ENCODE measurements at regions not wholly inside any gene's neighbourhood (a gene's known extent, or its start where the extent isn't known, plus 50 kb on each side); places are given as distances from the start of the nearest gene placed in this dataset.
"Not testable (repeated sequence)": the region's sequence is repeated elsewhere in the genome, so short reads cannot be mapped to it uniquely, and the experiment has no call there.

DNA sequence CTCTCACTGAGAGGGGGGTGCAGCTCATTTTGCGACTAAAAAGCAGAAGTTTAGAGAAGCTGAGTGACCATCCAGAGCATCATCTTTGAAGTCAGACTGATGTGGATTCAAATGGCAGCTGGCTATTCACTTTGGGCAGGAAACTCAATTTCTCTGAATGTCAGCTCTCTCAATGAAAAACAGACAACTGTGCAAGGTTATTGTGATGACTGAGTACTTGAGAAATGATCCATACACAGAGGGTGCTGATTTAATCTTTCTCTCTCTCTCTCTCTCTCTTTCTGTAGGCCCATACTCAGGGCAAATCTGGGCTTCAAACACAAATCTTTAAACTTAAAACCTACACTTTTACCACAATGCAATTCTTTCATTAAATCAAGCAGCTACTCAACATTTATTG lies 185.8 kb upstream of the SLIT2 start:
- no peak for DNase-seq

DNA sequence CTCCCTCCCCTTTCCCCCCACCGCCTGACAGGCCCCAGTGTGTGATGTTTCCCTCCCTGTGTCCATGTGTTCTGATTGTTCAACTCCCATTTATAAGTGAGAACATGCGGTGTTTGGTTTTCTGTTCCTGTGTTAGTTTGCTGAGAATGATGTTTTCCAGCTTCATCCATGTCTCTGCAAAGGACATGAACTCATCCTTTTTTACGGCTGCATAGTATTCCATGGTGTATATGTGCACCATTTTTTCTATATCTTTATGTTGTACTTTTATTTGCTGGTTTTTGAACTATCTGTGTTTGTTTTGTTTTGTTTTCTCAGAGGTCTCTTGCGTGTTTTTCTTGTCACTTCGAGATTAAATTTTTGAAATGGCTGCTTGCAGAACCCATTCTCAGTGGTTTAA lies 188.8 kb upstream of the SLIT2 start:
- H3K27ac Mint-ChIP-seq; H3K27me3 Mint-ChIP-seq (ENCODE audit: low read depth); H3K36me3 Mint-ChIP-seq (ENCODE audit: insufficient read depth in 2 of 2); ATAC-seq (replicated peaks in 1 of 2); DNase-seq; H3K4me3 Mint-ChIP-seq; H3K4me1 Mint-ChIP-seq (ENCODE audit: low read depth): not testable (repeated sequence)
- H3K9me3 Mint-ChIP-seq: peaks cover 8 to 19% of the 10 kb centered on the region in 2 donors

More for the DNA sequence above, 185.8 kb upstream of the SLIT2 start:
- Mint-ChIP-seq H3K4me1 (ENCODE audit: low read depth) (no peaks in the 10 kb centered on the region), H3K36me3 (ENCODE audit: insufficient read depth in 2 of 2) (peaks cover 1 to 3% of the 10 kb centered on the region in 2 donors), H3K4me3 (no peak overlapping the region), H3K27ac (no peak overlapping the region), H3K9me3 (peaks cover 6 to 17% of the 10 kb centered on the region in 2 donors), H3K27me3 (ENCODE audit: low read depth) (no peaks in the 10 kb centered on the region)
- ATAC-seq (replicated peaks in 1 of 2): no peak

GRCh38 chr4:20062054-20062453 lies 189.7 kb upstream of the SLIT2 start:
- Mint-ChIP-seq H3K27me3 (ENCODE audit: low read depth) (no peaks in the 10 kb centered on the region), H3K36me3 (ENCODE audit: insufficient read depth in 2 of 2) (peaks cover 1 to 3% of the 10 kb centered on the region in 2 donors), H3K4me3 (no peak overlapping the region), H3K9me3 (peaks cover 9 to 21% of the 10 kb centered on the region in 2 donors), H3K27ac (no peak overlapping the region), H3K4me1 (ENCODE audit: low read depth) (no peaks in the 10 kb centered on the region)
- DNase-seq: no peak
- no peak for ATAC-seq (replicated peaks in 1 of 2)

DNA sequence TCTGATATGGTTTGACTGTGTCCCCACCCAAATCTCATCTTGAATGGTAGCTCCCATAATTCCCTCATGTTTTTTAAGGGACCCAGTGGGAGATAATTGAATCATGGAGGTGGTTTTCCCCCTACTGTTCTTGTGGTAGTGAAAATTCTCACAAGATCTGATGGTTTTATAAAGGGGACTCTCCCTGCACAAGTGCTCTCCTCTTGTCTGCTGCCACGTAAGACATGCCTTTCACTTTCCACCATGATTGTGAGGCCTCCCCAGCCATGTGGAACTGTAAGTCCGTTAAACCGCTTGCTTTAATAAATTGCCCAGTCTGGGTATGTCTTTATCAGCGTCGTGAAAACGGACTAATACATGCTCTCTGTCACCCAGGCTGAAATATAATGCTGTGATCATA lies 200.9 kb upstream of the SLIT2 start:
- ATAC-seq (replicated peaks in 1 of 2) (no peak), DNase-seq (no peak)
- Mint-ChIP-seq H3K36me3 (ENCODE audit: insufficient read depth in 2 of 2) (peaks cover 0 to 5% of the 10 kb centered on the region in 2 donors), H3K27ac (no peak overlapping the region), H3K4me3 (no peak overlapping the region), H3K9me3 (peaks cover 10 to 14% of the 10 kb centered on the region in 2 donors), H3K27me3 (ENCODE audit: low read depth) (no peaks in the 10 kb centered on the region), H3K4me1 (ENCODE audit: low read depth) (no peaks in the 10 kb centered on the region)

GRCh38 chr4:20049889-20050288 lies 201.8 kb upstream of the SLIT2 start:
- Mint-ChIP-seq H3K4me3 (no peak overlapping the region), H3K36me3 (ENCODE audit: insufficient read depth in 2 of 2) (peaks cover 0 to 2% of the 10 kb centered on the region in 2 donors), H3K9me3 (peaks cover 7 to 14% of the 10 kb centered on the region in 2 donors), H3K27ac (no peak overlapping the region), H3K4me1 (ENCODE audit: low read depth) (no peaks in the 10 kb centered on the region), H3K27me3 (ENCODE audit: low read depth) (no peaks in the 10 kb centered on the region)
- DNase-seq (no peak), ATAC-seq (replicated peaks in 1 of 2) (no peak)

DNA sequence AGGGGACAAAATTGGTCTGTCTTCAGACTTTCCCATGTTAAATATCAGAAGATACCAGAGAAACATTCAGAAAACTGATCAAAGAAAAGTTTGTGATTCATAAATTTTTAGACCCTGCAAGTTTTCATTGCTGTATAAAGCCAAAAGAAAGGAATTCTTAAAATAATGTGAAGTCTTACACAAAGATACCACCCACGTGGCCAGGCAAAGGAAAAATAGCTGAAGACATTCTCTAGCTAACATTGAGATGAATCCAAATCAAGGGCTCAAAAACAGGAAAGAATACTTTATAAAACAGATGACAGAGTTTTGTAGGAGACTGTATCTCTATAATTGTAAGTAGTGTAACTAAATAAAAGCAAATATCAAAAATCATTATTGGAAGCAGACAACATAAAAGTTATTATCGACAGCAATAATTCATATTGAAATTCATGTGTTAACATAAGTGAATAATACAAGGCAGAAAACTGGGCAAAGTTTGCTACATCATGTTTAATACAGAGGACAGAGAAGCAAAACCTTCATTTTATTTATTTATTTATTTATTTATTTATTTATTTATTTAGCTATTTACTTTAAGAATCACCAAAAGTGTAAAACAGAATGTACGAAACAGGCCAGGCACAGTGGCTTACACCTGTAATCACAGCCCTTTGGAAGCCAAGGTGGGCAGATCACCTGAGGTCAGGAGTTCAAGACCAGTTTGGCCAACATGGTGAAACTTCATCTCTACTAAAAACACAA lies 204.6 kb upstream of the SLIT2 start:
- no peak overlapping the region for H3K4me3 Mint-ChIP-seq
- H3K9me3 Mint-ChIP-seq: peaks cover 5 to 11% of the 10 kb centered on the region in 2 donors
- no peaks in the 10 kb centered on the region for H3K27me3 Mint-ChIP-seq (ENCODE audit: low read depth)

GRCh38 chr4:20046179-20046578 lies 205.5 kb upstream of the SLIT2 start:
- no peak overlapping the region for H3K4me3 Mint-ChIP-seq
- DNase-seq (no peak), ATAC-seq (replicated peaks in 1 of 2) (no peak)
- H3K36me3 Mint-ChIP-seq (ENCODE audit: insufficient read depth in 2 of 2): peaks cover 0 to 2% of the 10 kb centered on the region in 2 donors
- H3K9me3 Mint-ChIP-seq: peaks cover 5 to 9% of the 10 kb centered on the region in 2 donors
- no peaks in the 10 kb centered on the region for H3K27me3 Mint-ChIP-seq (ENCODE audit: low read depth)
- no peaks in the 10 kb centered on the region for H3K4me1 Mint-ChIP-seq (ENCODE audit: low read depth)
- no peak overlapping the region for H3K27ac Mint-ChIP-seq

More for the DNA sequence above, 204.6 kb upstream of the SLIT2 start:
- Mint-ChIP-seq H3K4me1 (ENCODE audit: low read depth) (no peaks in the 10 kb centered on the region), H3K27ac (no peak overlapping the region), H3K36me3 (ENCODE audit: insufficient read depth in 2 of 2) (peaks cover 0 to 2% of the 10 kb centered on the region in 2 donors)
- DNase-seq (no peak), ATAC-seq (replicated peaks in 1 of 2) (no peak)

GRCh38 chr4:20044966-20045365 lies 206.7 kb upstream of the SLIT2 start:
- peaks cover 5 to 9% of the 10 kb centered on the region in 2 donors for H3K9me3 Mint-ChIP-seq
- no peak overlapping the region for H3K27ac Mint-ChIP-seq
- no peak for ATAC-seq (replicated peaks in 1 of 2)
- H3K36me3 Mint-ChIP-seq (ENCODE audit: insufficient read depth in 2 of 2): no peaks in the 10 kb centered on the region
- DNase-seq: no peak
- H3K27me3 Mint-ChIP-seq (ENCODE audit: low read depth): no peaks in the 10 kb centered on the region
- no peak overlapping the region for H3K4me3 Mint-ChIP-seq
- no peaks in the 10 kb centered on the region for H3K4me1 Mint-ChIP-seq (ENCODE audit: low read depth)

- no peak for DNase-seq
Observed at GRCh38 chr4:20044502-20044911, 207.2 kb upstream of the SLIT2 start.

GRCh38 chr4:20043991-20044390 lies 207.7 kb upstream of the SLIT2 start:
- no peaks in the 10 kb centered on the region for H3K27me3 Mint-ChIP-seq (ENCODE audit: low read depth)
- H3K27ac Mint-ChIP-seq: no peak overlapping the region
- no peak for ATAC-seq (replicated peaks in 1 of 2)
- no peaks in the 10 kb centered on the region for H3K4me1 Mint-ChIP-seq (ENCODE audit: low read depth)
- peaks cover 5 to 9% of the 10 kb centered on the region in 2 donors for H3K9me3 Mint-ChIP-seq
- no peaks in the 10 kb centered on the region for H3K36me3 Mint-ChIP-seq (ENCODE audit: insufficient read depth in 2 of 2)
- no peak overlapping the region for H3K4me3 Mint-ChIP-seq
- no peak for DNase-seq

More at GRCh38 chr4:20044502-20044911, 207.2 kb upstream of the SLIT2 start:
- H3K27me3 Mint-ChIP-seq (ENCODE audit: low read depth): no peaks in the 10 kb centered on the region
- H3K27ac Mint-ChIP-seq: no peak overlapping the region
- H3K9me3 Mint-ChIP-seq: peaks cover 5 to 9% of the 10 kb centered on the region in 2 donors
- no peaks in the 10 kb centered on the region for H3K36me3 Mint-ChIP-seq (ENCODE audit: insufficient read depth in 2 of 2)
- no peaks in the 10 kb centered on the region for H3K4me1 Mint-ChIP-seq (ENCODE audit: low read depth)
- no peak overlapping the region for H3K4me3 Mint-ChIP-seq
- ATAC-seq (replicated peaks in 1 of 2): no peak

- H3K4me1 Mint-ChIP-seq (ENCODE audit: low read depth): no peaks in the 10 kb centered on the region
- ATAC-seq (replicated peaks in 1 of 2) (no peak), DNase-seq (no peak)
- H3K9me3 Mint-ChIP-seq: peaks cover 5 to 9% of the 10 kb centered on the region in 2 donors
- H3K36me3 Mint-ChIP-seq (ENCODE audit: insufficient read depth in 2 of 2): no peaks in the 10 kb centered on the region
- no peaks in the 10 kb centered on the region for H3K27me3 Mint-ChIP-seq (ENCODE audit: low read depth)
- H3K27ac Mint-ChIP-seq: no peak overlapping the region
- no peak overlapping the region for H3K4me3 Mint-ChIP-seq
Observed at GRCh38 chr4:20042769-20043168, 208.9 kb upstream of the SLIT2 start.

DNA sequence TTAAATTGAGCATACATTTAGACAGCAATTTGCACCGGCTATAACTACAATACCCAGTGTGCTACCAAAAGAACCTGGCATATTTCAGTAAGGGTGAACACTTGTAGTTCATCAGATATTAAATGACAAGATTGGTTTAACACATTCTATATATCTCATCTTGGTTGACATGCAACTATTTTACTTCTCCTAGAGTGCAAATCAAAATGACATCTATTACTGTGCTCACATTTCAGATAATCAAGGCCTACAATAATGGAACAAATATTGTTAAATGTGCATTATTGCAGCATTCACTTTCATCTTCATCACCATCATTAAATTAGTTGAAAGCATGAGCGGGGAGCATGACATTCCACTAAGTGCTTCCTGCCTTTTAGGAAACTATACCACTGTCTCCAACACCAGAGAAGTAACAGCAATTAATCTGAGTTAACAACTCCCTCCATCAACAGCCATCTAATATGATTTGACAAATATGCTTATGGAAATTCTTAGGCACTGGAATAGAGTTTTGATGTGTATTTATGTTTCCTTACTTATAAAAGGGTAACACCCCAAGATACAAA lies 209.8 kb upstream of the SLIT2 start:
- H3K36me3 Mint-ChIP-seq (ENCODE audit: insufficient read depth in 2 of 2): no peaks in the 10 kb centered on the region
- peaks cover 5 to 9% of the 10 kb centered on the region in 2 donors for H3K9me3 Mint-ChIP-seq
- DNase-seq: no peak
- H3K27me3 Mint-ChIP-seq (ENCODE audit: low read depth): no peaks in the 10 kb centered on the region
- no peaks in the 10 kb centered on the region for H3K4me1 Mint-ChIP-seq (ENCODE audit: low read depth)
- no peak overlapping the region for H3K4me3 Mint-ChIP-seq
- no peak for ATAC-seq (replicated peaks in 1 of 2)
- H3K27ac Mint-ChIP-seq: no peak overlapping the region

DNA sequence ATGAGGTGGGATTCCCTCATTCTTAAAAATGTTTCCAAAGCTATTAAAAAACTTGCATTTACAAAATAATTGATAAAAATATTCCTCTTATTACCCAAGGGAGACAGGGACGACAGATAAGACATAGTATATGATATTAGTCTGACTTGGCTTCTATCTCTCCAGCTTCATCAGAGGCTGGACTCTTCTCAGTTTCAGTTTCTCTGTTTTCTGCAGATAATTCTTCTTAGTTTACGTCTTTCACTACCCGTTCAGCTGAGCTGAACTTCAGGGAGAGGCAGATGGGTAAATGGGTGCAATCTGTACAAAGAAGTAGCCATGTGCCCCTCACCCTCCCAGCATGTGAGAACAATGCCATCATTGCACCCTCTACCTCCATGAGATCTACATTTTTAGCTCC lies 214.0 kb upstream of the SLIT2 start:
- Mint-ChIP-seq H3K9me3 (peaks cover 0 to 4% of the 10 kb centered on the region in 2 donors), H3K4me3 (no peak overlapping the region), H3K4me1 (ENCODE audit: low read depth) (no peaks in the 10 kb centered on the region), H3K27ac (no peak overlapping the region), H3K36me3 (ENCODE audit: insufficient read depth in 2 of 2) (no peaks in the 10 kb centered on the region), H3K27me3 (ENCODE audit: low read depth) (no peaks in the 10 kb centered on the region)
- ATAC-seq (replicated peaks in 1 of 2): no peak
- no peak for DNase-seq

All from activated T-cell treated with anti-CD3 and anti-CD28 coated beads, Interleukin-2, amount 50 U/mL, for 72 hours (primary cell).